Prostate gland (tissue), 2 donors: ENCODE measurements at regions not wholly inside any gene's neighbourhood (a gene's known extent, or its start where the extent isn't known, plus 50 kb on each side); places are given as distances from the start of the nearest gene placed in this dataset.

Source experiments
- DNase-seq: peaks from one replicate; pipeline ENCODE4 v3.0.0-alpha.2; 2019; ENCODE audit warnings: low spot score
- H3K27ac ChIP-seq, 2 donors: fragments of 200-600 bp; sonication (generic); 2 replicates each; pipeline ENCODE4 v1.5.1; 2017 to 2019
- H3K27me3 ChIP-seq: fragments of 200-600 bp; sonication (generic); replicated peaks from 2 replicates; pipeline ENCODE4 v1.5.1; 2019; ENCODE audit not compliant: insufficient read depth
- H3K36me3 ChIP-seq, 2 donors: fragments of 200-600 bp; sonication (generic); 1 replicate in 1 of 2; 2 replicates in 1 of 2; pipeline versions ENCODE4 v1.5.1 to v1.8.1; 2017 to 2019
- H3K4me1 ChIP-seq: fragments of 200-600 bp; sonication (generic); replicated peaks from 2 replicates; pipeline ENCODE4 v1.5.1; 2019
- H3K4me3 ChIP-seq, 2 donors: fragments of 200-600 bp; sonication (generic); 2 replicates each; pipeline ENCODE4 v1.5.1; 2017 to 2019
- H3K9me3 ChIP-seq: fragments of 200-600 bp; sonication (generic); 2 replicates; pipeline ENCODE4 v1.5.1; 2017
- POLR2A ChIP-seq: fragments of 450-650 bp; IDR thresholded peaks from one replicate; pipeline ENCODE4 v1.6.1; 2016; ENCODE audit warnings: antibody characterized with exemption, mild to moderate bottlenecking
- POLR2AphosphoS5 ChIP-seq: sonication (generic); formaldehyde crosslinking; IDR thresholded peaks from one replicate; pipeline ENCODE4 v1.6.1; 2017; ENCODE audit warnings: antibody characterized with exemption
- WGBS: methylation state at CpG from one replicate; pipeline ENCODE4 v1.1.5; 2018; 5-methylcytosine and 5-hydroxymethylcytosine counted together
- intact Hi-C: fragments of 100-400 bp; cut with DNase I; formaldehyde crosslinking; loops from one replicate; pipeline ENCODE4 v1.14.2; 2022
- TF ChIP-seq, protein P1 (sequence below), 4 experiments: fragments of 200-600 bp in 2 of 4; fragments of 450-650 bp in 2 of 4; sonication (generic) in 2 of 4; IDR thresholded peaks; 1 replicate in 3 of 4; 2 replicates in 1 of 4; pipeline ENCODE4 v1.5.1; 2016 to 2019; ENCODE audit warnings: antibody characterized with exemption in 4 of 4, mild to moderate bottlenecking in 2 of 4, moderate library complexity in 2 of 4

DNA sequence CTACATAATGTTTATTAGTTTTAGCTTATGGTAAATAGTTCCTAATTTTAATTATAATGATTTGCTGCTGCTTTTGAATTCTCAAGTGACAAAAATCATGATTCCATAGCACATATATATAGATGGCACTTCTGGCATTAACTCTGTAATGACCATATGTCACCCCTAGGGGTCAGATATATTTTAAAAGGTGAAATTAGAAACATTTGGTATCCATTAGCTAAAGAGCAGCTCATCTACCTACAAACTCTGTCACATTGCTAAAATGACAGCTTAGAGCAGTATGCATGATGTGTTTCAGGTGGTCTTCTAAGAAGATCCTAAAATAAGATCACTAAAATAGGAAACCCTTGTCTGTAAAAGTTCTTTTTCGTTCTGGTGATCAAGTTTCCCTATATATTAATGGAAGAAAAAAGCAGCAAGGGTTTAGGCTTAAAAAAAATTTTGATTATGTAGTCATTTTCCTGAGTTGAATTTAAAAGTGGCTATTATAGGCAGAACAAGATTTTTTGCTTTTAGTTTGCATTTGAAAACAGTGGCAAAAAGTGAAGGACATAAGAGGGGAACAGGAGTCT, 157.7 kb upstream of the POU5F2 start:
- Histone ChIP-seq H3K27ac (no peak overlapping the region), H3K27me3 (no peaks in the 10 kb centered on the region), H3K4me3 (no peak overlapping the region), H3K36me3 (no peaks in the 10 kb centered on the region), H3K4me1 (no peaks in the 10 kb centered on the region), H3K9me3 (no peaks in the 10 kb centered on the region)
- WGBS = 93% methylated on average over 1 of the region's 1 CpG
- intact Hi-C loops = no loop called here
- DNase-seq = no peak
- TF ChIP-seq POLR2A = no peak
- TF ChIP-seq, protein P1, sequence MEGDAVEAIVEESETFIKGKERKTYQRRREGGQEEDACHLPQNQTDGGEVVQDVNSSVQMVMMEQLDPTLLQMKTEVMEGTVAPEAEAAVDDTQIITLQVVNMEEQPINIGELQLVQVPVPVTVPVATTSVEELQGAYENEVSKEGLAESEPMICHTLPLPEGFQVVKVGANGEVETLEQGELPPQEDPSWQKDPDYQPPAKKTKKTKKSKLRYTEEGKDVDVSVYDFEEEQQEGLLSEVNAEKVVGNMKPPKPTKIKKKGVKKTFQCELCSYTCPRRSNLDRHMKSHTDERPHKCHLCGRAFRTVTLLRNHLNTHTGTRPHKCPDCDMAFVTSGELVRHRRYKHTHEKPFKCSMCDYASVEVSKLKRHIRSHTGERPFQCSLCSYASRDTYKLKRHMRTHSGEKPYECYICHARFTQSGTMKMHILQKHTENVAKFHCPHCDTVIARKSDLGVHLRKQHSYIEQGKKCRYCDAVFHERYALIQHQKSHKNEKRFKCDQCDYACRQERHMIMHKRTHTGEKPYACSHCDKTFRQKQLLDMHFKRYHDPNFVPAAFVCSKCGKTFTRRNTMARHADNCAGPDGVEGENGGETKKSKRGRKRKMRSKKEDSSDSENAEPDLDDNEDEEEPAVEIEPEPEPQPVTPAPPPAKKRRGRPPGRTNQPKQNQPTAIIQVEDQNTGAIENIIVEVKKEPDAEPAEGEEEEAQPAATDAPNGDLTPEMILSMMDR (IDR thresholded peaks at IDR 0.05) = peak in 1 of 4 experiments; percentile 33

DNA sequence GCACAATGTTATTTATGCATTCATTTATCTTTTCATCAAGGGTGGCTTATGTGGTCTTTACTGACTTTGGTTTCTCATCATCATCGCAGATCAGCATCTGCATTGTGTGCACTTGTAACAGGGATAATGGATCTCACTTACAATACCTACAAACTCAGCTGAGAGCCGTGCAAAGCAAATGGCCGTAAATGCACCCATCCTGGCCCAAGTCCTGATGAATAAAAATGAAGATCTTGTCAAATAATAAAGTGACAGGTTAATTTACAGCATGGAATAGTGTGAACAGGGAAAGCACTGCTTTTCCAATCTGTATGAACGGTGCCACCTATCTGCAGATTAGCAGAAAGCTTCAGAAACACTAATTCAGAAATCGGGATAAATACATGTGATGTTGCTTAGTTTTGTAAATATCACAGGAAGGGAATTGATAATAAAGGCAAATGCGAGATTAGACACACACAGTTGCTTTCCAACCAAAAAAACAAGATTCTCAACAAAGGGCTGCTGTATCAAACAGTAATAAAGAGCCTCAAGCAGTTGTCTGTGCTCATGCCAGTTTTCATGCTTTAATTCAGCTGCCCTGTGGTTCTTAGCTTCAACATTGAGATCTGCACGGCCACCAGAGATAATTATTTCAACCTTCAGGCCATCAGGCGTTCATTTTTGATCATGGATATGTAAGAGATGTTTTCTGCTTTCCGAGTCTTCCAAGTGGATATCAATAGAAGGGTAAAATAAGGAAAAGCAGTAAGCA, 153.4 kb upstream of the POU5F2 start:
- no peak overlapping the region for H3K27ac ChIP-seq
- intact Hi-C loops = no loop called here
- no peaks in the 10 kb centered on the region for H3K9me3 ChIP-seq
- no peaks in the 10 kb centered on the region for H3K27me3 ChIP-seq
- DNase-seq = no peak
- no peak for TF ChIP-seq POLR2AphosphoS5
- TF ChIP-seq, protein P1 (IDR thresholded peaks at IDR 0.05) = peak in 2 of 4 experiments; percentile 20 to 23
- H3K4me3 ChIP-seq = no peak overlapping the region
- WGBS = 58% methylated on average over 9 of the region's 9 CpGs
- H3K4me1 ChIP-seq = no peaks in the 10 kb centered on the region
- H3K36me3 ChIP-seq = no peaks in the 10 kb centered on the region

DNA sequence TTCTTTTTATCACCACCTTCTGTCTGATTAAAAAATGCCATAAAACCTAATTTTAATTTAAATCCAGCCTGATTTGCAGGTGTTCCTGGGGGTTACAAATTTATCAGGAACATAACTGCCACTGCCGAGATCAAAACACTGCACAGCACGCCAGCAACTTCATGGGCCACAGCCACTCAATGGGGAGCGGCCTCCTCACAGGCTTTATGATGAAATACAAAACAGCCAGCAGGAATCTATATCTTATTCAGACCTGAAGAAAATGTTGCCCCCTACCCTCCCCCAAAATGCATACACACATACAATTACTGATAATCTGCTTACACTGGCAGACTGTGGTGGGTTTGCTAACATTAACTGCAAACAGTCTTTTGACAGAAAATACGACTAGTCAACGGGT, 151.7 kb upstream of the POU5F2 start:
- TF ChIP-seq POLR2A = no peak
- TF ChIP-seq POLR2AphosphoS5 = no peak
- TF ChIP-seq, protein P1 (IDR thresholded peaks at IDR 0.05) = no peak
- WGBS = 97% methylated on average over 5 of the region's 5 CpGs
- intact Hi-C loops = no loop called here

DNA sequence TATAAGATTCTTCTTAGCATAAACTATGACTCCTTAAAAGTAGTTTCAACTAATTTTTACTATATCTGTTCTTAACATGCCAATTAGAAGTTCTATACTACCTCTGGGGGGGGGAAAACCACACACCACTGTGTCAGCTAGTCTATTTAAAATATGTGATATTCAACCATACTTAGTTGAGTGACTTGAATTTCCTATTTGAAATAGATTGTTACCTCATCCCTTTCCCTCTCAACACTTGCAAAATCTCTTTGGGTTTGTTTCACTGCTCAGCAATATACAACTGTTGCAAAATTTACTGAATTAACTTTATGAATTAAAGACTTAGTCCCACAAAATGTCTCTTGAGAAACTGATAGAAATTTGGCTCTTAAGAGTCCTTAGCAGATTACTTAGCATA, 151.1 kb upstream of the POU5F2 start:
- Histone ChIP-seq H3K27ac (no peak overlapping the region), H3K36me3 (no peaks in the 10 kb centered on the region), H3K9me3 (no peaks in the 10 kb centered on the region), H3K27me3 (no peaks in the 10 kb centered on the region), H3K4me3 (no peak overlapping the region), H3K4me1 (no peaks in the 10 kb centered on the region)
- no peak for DNase-seq
- TF ChIP-seq, protein P1 (IDR thresholded peaks at IDR 0.05) = no peak
- TF ChIP-seq POLR2AphosphoS5 = no peak
- TF ChIP-seq POLR2A = no peak
- intact Hi-C loops = no loop called here

More for the DNA sequence above, 151.7 kb upstream of the POU5F2 start:
- Histone ChIP-seq H3K27ac (no peak overlapping the region), H3K27me3 (no peaks in the 10 kb centered on the region), H3K9me3 (no peaks in the 10 kb centered on the region), H3K36me3 (no peaks in the 10 kb centered on the region), H3K4me1 (no peaks in the 10 kb centered on the region), H3K4me3 (no peak overlapping the region)
- DNase-seq = no peak
